Left ventricle myocardium inferior (tissue), 1 donor: ENCODE measurements at regions not wholly inside any gene's neighbourhood (a gene's known extent, or its start where the extent isn't known, plus 50 kb on each side); places are given as distances from the start of the nearest gene placed in this dataset.

Experiments
- DNase-seq: peaks from one replicate; pipeline ENCODE4 v3.0.0-alpha.2; 2020
- H3K27ac ChIP-seq: fragments of 200-600 bp; replicated peaks from 2 replicates; pipeline ENCODE4 v1.8.0; 2021
- H3K27me3 ChIP-seq: fragments of 200-600 bp; 2 replicates; pipeline ENCODE4 v1.8.0; 2021; ENCODE audit warnings: low read depth
- H3K36me3 ChIP-seq: fragments of 200-600 bp; 2 replicates; pipeline ENCODE4 v1.8.0; 2021
- H3K4me1 ChIP-seq: fragments of 200-600 bp; 2 replicates; pipeline ENCODE4 v1.8.0; 2021
- H3K4me3 ChIP-seq: fragments of 200-600 bp; 2 replicates; pipeline ENCODE4 v1.8.0; 2021; ENCODE audit warnings: mild to moderate bottlenecking, moderate library complexity
- H3K9me3 ChIP-seq: fragments of 200-600 bp; replicated peaks from 2 replicates; pipeline ENCODE4 v1.8.0; 2021
- intact Hi-C: fragments of 100-400 bp; cut with micrococcal nuclease; formaldehyde crosslinking; loops from one replicate; pipeline ENCODE4 v1.11.0; 2022
- TF ChIP-seq, protein P1 (sequence below): fragments of 200-600 bp; IDR thresholded peaks from 2 replicates; pipeline ENCODE4 v1.8.0; 2021; ENCODE audit warnings: antibody characterized with exemption, mild to moderate bottlenecking, borderline replicate concordance
- donor health status: DM: no; HTN: yes; CAD: no; lungs with severe emphysema.

DNA sequence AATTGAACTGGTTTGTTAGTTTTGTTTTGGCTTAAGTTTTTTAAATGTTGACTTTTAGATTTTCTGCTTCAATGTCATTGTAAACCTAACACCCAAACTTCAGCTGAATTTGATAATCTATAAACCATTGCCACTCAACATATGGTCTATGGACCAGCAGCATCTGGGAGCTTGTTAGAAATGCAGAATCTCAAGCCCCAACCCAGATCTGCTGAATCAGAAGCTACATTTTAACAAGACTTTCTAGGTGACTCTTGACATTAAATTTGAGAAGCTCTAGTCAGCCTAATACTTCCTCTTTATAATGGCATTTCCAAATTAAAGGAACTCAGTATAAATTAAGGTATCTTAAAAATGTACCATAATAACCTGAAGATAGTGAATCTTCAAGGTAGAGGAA lies 96.5 kb upstream of the THRB start:
- TF ChIP-seq, protein P1, sequence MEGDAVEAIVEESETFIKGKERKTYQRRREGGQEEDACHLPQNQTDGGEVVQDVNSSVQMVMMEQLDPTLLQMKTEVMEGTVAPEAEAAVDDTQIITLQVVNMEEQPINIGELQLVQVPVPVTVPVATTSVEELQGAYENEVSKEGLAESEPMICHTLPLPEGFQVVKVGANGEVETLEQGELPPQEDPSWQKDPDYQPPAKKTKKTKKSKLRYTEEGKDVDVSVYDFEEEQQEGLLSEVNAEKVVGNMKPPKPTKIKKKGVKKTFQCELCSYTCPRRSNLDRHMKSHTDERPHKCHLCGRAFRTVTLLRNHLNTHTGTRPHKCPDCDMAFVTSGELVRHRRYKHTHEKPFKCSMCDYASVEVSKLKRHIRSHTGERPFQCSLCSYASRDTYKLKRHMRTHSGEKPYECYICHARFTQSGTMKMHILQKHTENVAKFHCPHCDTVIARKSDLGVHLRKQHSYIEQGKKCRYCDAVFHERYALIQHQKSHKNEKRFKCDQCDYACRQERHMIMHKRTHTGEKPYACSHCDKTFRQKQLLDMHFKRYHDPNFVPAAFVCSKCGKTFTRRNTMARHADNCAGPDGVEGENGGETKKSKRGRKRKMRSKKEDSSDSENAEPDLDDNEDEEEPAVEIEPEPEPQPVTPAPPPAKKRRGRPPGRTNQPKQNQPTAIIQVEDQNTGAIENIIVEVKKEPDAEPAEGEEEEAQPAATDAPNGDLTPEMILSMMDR, result no peak
- no peak overlapping the region for H3K4me3 ChIP-seq
- no peaks in the 10 kb centered on the region for H3K9me3 ChIP-seq
- H3K36me3 ChIP-seq, result no peaks in the 10 kb centered on the region
- intact Hi-C loops, result no loop called here
- no peaks in the 10 kb centered on the region for H3K27me3 ChIP-seq
- H3K4me1 ChIP-seq, result peaks cover 15% of the 10 kb centered on the region
- no peak overlapping the region for H3K27ac ChIP-seq
- no peak for DNase-seq

DNA sequence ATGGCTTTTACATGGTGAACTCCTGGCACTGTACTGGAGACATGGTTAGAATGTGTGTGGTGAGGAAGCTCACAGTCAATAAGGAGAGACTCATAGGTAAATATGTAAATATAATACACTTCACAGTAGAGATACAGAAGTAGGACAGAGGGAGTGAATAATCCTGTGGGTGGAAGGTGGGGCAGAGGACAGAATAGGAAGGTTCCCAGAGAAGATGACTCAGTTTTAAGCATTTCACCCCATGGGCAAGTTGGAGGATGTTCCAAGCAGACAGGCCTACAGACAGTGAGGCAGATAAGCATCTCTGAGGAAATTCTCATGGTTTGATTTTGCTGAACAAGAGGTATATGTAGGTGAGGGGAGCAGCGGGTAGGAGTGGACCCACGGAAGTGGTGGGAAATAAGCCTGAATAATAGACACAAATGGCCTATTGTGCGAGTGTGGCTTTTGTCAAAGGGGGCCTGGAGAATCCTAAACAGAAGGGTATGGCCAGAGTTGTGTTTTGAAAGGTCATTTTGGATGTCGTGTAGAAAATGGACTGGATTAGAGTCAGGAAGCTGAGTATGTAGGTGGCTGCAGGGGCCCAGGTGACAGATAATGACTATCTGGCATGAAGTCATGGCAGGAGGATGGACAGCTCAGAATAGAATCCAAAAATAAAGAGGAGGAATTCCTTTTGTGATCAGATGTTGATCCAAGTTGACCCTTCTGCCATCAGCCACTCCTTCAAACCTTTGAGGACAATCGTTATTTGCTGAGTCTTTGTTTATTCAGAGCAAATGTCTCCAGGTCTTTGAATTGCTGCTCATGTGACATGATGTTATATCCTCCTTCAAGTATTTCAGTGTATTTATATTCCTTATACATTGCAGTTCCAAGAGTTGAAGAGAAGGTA lies 97.3 kb upstream of the THRB start:
- H3K36me3 ChIP-seq, result no peaks in the 10 kb centered on the region
- DNase-seq, result no peak
- TF ChIP-seq, protein P1, result no peak
- no peaks in the 10 kb centered on the region for H3K27me3 ChIP-seq
- H3K4me3 ChIP-seq, result no peak overlapping the region
- H3K27ac ChIP-seq, result no peak overlapping the region
- H3K4me1 ChIP-seq, result peaks cover 15% of the 10 kb centered on the region
- intact Hi-C loops, result no loop called here
- H3K9me3 ChIP-seq, result no peaks in the 10 kb centered on the region

DNA sequence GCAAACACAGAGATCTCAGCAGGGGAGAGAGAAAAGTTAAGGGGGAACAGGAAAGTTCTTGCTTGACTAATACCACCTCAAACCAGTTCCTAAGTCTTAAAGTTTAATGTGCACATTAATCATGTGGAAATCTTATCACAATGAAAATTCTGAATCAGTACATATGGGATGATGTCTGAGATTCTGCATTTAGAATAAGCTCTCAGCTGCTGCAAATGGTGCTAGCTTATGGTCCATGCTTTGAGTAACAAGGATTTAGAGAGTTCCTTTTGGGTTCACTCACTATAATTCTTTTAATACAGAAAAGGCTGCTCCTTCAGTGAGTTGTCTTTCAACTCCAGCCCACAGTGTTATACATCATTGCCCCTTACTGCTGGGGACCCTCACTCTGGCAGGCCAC lies 99.5 kb upstream of the THRB start:
- Histone ChIP-seq H3K4me3 (no peak overlapping the region), H3K9me3 (no peaks in the 10 kb centered on the region), H3K36me3 (no peaks in the 10 kb centered on the region), H3K27me3 (no peaks in the 10 kb centered on the region), H3K4me1 (peaks cover 6% of the 10 kb centered on the region), H3K27ac (no peak overlapping the region)
- no peak for DNase-seq
- TF ChIP-seq, protein P1, result no peak
- intact Hi-C loops, result no loop called here

DNA sequence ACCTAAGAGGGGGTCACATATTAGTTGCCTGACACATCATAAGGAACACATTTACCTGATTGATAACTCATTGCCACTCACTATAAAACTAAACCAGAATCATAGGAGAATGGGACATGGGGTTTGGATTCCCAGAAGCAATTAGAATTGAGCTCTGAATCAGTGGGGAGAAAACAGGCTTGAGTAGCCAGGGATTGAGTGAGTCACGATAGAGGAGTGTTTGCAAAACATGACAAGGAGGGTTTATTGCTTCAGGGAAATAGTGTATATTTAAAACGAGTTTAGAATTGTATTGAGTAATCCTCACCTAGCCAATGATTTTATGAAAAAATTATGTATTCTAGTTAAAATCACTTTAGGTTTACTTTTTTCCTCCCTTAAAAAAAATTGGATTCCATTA lies 101.1 kb upstream of the THRB start:
- Histone ChIP-seq H3K27me3 (no peaks in the 10 kb centered on the region), H3K36me3 (no peaks in the 10 kb centered on the region), H3K4me1 (no peaks in the 10 kb centered on the region), H3K4me3 (no peak overlapping the region), H3K27ac (no peak overlapping the region), H3K9me3 (no peaks in the 10 kb centered on the region)
- intact Hi-C loops, result no loop called here
- TF ChIP-seq, protein P1, result no peak
- DNase-seq, result no peak

DNA sequence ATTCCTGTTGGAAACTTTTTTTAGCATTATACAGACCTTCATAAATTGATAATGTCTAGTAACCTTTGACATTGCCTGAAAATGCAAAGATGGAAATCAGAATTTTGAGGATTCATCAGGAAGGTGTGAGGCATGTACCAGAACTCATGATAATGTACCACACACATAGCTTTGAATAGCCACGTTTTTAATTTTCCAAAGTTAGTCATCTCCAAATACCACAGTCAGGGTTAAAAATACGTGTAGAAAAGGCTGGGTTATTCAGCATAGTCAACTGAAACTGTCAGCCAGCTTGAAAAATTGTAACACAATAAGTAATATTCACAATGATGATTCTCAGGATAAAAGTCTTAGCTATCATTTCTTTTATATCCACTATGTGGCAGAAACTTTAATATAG lies 102.0 kb upstream of the THRB start:
- H3K4me1 ChIP-seq, result no peaks in the 10 kb centered on the region

More for the DNA sequence above, 102.0 kb upstream of the THRB start:
- H3K36me3 ChIP-seq, result no peaks in the 10 kb centered on the region
- H3K4me3 ChIP-seq, result no peak overlapping the region
- no peak overlapping the region for H3K27ac ChIP-seq
- TF ChIP-seq, protein P1, result no peak
- no peak for DNase-seq
- no peaks in the 10 kb centered on the region for H3K9me3 ChIP-seq
- intact Hi-C loops, result no loop called here
- no peaks in the 10 kb centered on the region for H3K27me3 ChIP-seq
